ENCODE measurements at regions not wholly inside any gene's neighbourhood (a gene's known extent, or its start where the extent isn't known, plus 50 kb on each side); places are given as distances from the start of the nearest gene placed in this dataset.

- Histone ChIP-seq H3K4me3 (no peak overlapping the region), H3K4me1 (no peaks in the 10 kb centered on the region), H3K36me3 (no peaks in the 10 kb centered on the region), H3K27ac (no peak overlapping the region), H3K9me3 (no peaks in the 10 kb centered on the region), H3K27me3 (no peaks in the 10 kb centered on the region)
- no peak for TF ChIP-seq CTCF (IDR thresholded peaks at IDR 0.05)
- TF ChIP-seq POLR2A (IDR thresholded peaks at IDR 0.05), result no peak
- TF ChIP-seq POLR2AphosphoS5 (IDR thresholded peaks at IDR 0.05), result no peak
- no peak for TF ChIP-seq EP300 (IDR thresholded peaks at IDR 0.05)
- 82% methylated on average over 2 of the region's 2 CpGs for WGBS
- DNase-seq (ENCODE audit: low spot score in 2 of 2), result no peak
These were observed 308.7 kb downstream of the CBLN2 start for GRCh38 chr18:72235422-72235821.

- Histone ChIP-seq H3K9me3 (no peaks in the 10 kb centered on the region), H3K36me3 (no peaks in the 10 kb centered on the region), H3K4me3 (no peak overlapping the region), H3K27ac (no peak overlapping the region), H3K27me3 (no peaks in the 10 kb centered on the region), H3K4me1 (no peaks in the 10 kb centered on the region)
- 67% methylated on average over 4 of the region's 4 CpGs for WGBS
- no peak for DNase-seq (ENCODE audit: low spot score in 2 of 2)
- no peak for TF ChIP-seq EP300 (IDR thresholded peaks at IDR 0.05)
- TF ChIP-seq CTCF (IDR thresholded peaks at IDR 0.05), result no peak
- TF ChIP-seq POLR2A (IDR thresholded peaks at IDR 0.05), result no peak
- no peak for TF ChIP-seq POLR2AphosphoS5 (IDR thresholded peaks at IDR 0.05)
These were observed 311.0 kb downstream of the CBLN2 start for GRCh38 chr18:72233106-72233505.

- no peak for TF ChIP-seq EP300 (IDR thresholded peaks at IDR 0.05)
- no peak for TF ChIP-seq POLR2A (IDR thresholded peaks at IDR 0.05)
- TF ChIP-seq POLR2AphosphoS5 (IDR thresholded peaks at IDR 0.05), result no peak
- TF ChIP-seq CTCF (IDR thresholded peaks at IDR 0.05), result no peak
- no peaks in the 10 kb centered on the region for H3K36me3 ChIP-seq
These were observed 311.5 kb downstream of the CBLN2 start for GRCh38 chr18:72232644-72233043.

GRCh38 chr18:72225958-72226357, 318.2 kb downstream of the CBLN2 start:
- no peak overlapping the region for H3K4me3 ChIP-seq
- no peaks in the 10 kb centered on the region for H3K27me3 ChIP-seq
- no peaks in the 10 kb centered on the region for H3K9me3 ChIP-seq
- H3K27ac ChIP-seq, result no peak overlapping the region
- H3K4me1 ChIP-seq, result no peaks in the 10 kb centered on the region
- WGBS, result 52% methylated on average over 4 of the region's 4 CpGs
- no peaks in the 10 kb centered on the region for H3K36me3 ChIP-seq
- TF ChIP-seq POLR2A (IDR thresholded peaks at IDR 0.05) (no peak), EP300 (IDR thresholded peaks at IDR 0.05) (no peak), POLR2AphosphoS5 (IDR thresholded peaks at IDR 0.05) (no peak), CTCF (IDR thresholded peaks at IDR 0.05) (no peak)
- no peak for DNase-seq (ENCODE audit: low spot score in 2 of 2)

More at GRCh38 chr18:72232644-72233043, 311.5 kb downstream of the CBLN2 start:
- H3K4me1 ChIP-seq, result no peaks in the 10 kb centered on the region
- WGBS, result 70% methylated on average over 3 of the region's 3 CpGs
- no peak overlapping the region for H3K4me3 ChIP-seq
- DNase-seq (ENCODE audit: low spot score in 2 of 2), result no peak
- H3K27ac ChIP-seq, result no peak overlapping the region
- H3K27me3 ChIP-seq, result no peaks in the 10 kb centered on the region
- no peaks in the 10 kb centered on the region for H3K9me3 ChIP-seq

GRCh38 chr18:72223733-72224132, 320.4 kb downstream of the CBLN2 start:
- Histone ChIP-seq H3K36me3 (no peaks in the 10 kb centered on the region), H3K9me3 (no peaks in the 10 kb centered on the region), H3K4me3 (no peak overlapping the region), H3K27me3 (no peaks in the 10 kb centered on the region), H3K27ac (no peak overlapping the region), H3K4me1 (no peaks in the 10 kb centered on the region)
- no peak for DNase-seq (ENCODE audit: low spot score in 2 of 2)
- TF ChIP-seq EP300 (IDR thresholded peaks at IDR 0.05), result no peak
- no peak for TF ChIP-seq POLR2A (IDR thresholded peaks at IDR 0.05)
- no peak for TF ChIP-seq POLR2AphosphoS5 (IDR thresholded peaks at IDR 0.05)
- TF ChIP-seq CTCF (IDR thresholded peaks at IDR 0.05), result no peak
- 25% methylated on average over 1 of the region's 1 CpG for WGBS

Measured in suprapubic skin (tissue), 4 donors.